Stimulated activated memory B cell treated with anti-CD40 and anti-IgM and Interleukin-4, amounts not matched to agents 10 μg/mL and 1 μg/mL and 100 μg/mL, for 72 hours (primary cell): ENCODE measurements at regions not wholly inside any gene's neighbourhood (a gene's known extent, or its start where the extent isn't known, plus 50 kb on each side); places are given as distances from the start of the nearest gene placed in this dataset.

Source experiments
- ATAC-seq: fragments of 150-1000 bp; cut with Tn5 transposase; 2 replicates; pipeline ENCODE4 v1.10.0; 2021
- H3K27ac Mint-ChIP-seq: one replicate; pipeline ENCODE4 v1.8.0; 2022; ENCODE audit warnings: mild to moderate bottlenecking, mixed read lengths
- H3K27me3 Mint-ChIP-seq: one replicate; pipeline ENCODE4 v1.8.0; 2022; ENCODE audit warnings: mixed read lengths
- H3K36me3 Mint-ChIP-seq: one replicate; pipeline ENCODE4 v1.8.0; 2022; ENCODE audit warnings: mixed read lengths
- H3K4me1 Mint-ChIP-seq: one replicate; pipeline ENCODE4 v1.8.0; 2022; ENCODE audit warnings: mixed read lengths
- H3K4me3 Mint-ChIP-seq: one replicate; pipeline ENCODE4 v1.8.0; 2022; ENCODE audit warnings: mild to moderate bottlenecking, moderate library complexity, mixed read lengths
- H3K9me3 Mint-ChIP-seq: one replicate; pipeline ENCODE4 v1.8.0; 2022; ENCODE audit warnings: mixed read lengths

DNA sequence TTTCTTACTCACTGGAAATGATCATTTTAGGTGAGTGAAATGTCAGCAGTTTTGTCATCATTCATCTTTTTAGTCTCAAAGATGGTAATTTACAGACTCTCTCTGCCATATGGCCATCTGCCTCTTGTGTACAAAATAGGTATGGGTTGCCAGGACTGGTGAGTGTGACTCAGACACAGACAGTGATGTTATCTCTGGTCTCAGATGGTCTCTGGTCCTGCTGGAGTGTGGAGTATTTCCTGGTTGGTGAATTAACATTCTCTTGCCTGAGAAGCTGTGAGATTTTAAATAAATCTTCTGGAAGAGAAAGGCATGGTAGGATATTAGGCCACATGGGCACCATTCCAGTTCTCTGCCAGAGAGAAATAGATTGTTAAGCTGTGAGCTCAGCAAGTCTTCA is 207.0 kb downstream of the ATP23 start:
- H3K27me3 Mint-ChIP-seq: peaks cover 22% of the 10 kb centered on the region
- H3K9me3 Mint-ChIP-seq: peaks cover 17% of the 10 kb centered on the region
- H3K4me1 Mint-ChIP-seq: no peaks in the 10 kb centered on the region
- no peak overlapping the region for H3K27ac Mint-ChIP-seq
- ATAC-seq: no peak
- H3K4me3 Mint-ChIP-seq: no peak overlapping the region
- no peaks in the 10 kb centered on the region for H3K36me3 Mint-ChIP-seq

DNA sequence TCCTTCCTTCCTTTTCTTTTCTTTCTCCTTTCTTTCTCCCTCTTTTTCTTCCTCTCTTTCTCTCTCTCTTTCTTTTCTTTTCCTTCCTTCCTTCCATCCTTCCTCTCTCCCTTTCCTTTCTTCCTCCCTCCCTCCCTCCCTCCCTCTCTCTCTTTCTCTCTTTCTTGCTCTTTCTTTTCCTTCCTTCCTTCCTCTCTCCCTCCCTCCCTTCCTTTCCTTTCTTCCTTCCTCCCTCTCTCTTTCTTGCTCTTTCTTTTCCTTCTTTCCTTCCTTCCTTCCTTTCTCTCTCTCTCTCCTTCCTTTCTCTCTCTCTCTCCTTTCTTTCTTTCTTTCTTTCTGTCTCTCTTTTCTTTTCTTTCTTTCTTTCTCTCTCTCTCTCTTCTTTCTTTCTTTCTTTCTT is 207.6 kb downstream of the ATP23 start:
- peaks cover 24% of the 10 kb centered on the region for H3K27me3 Mint-ChIP-seq
- H3K4me1 Mint-ChIP-seq: no peaks in the 10 kb centered on the region
- peaks cover 17% of the 10 kb centered on the region for H3K9me3 Mint-ChIP-seq
- H3K36me3 Mint-ChIP-seq: no peaks in the 10 kb centered on the region
- ATAC-seq: no peak
- H3K4me3 Mint-ChIP-seq: no peak overlapping the region
- H3K27ac Mint-ChIP-seq: no peak overlapping the region

DNA sequence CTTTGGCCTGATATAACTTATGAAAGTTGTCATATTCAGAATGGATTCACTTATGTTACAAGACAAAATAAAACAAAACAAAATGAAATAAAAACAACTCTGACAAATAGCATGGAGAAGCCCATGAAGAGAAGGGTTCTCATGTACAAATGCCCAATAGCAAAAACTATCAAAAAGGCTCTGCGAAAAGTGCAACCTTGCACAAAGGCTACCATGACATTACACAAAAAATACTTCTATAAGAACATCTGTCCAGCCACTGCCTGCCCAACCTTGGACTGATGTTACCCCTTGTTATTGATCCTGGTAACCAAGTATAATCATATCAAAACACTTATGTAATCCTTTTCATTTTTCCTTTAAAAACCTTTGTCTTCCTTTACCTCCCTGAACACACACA is 213.0 kb downstream of the ATP23 start:
- Mint-ChIP-seq H3K27me3 (peaks cover 15% of the 10 kb centered on the region), H3K36me3 (no peaks in the 10 kb centered on the region), H3K4me3 (no peak overlapping the region), H3K27ac (no peak overlapping the region), H3K4me1 (no peaks in the 10 kb centered on the region), H3K9me3 (no peaks in the 10 kb centered on the region)
- no peak for ATAC-seq

DNA sequence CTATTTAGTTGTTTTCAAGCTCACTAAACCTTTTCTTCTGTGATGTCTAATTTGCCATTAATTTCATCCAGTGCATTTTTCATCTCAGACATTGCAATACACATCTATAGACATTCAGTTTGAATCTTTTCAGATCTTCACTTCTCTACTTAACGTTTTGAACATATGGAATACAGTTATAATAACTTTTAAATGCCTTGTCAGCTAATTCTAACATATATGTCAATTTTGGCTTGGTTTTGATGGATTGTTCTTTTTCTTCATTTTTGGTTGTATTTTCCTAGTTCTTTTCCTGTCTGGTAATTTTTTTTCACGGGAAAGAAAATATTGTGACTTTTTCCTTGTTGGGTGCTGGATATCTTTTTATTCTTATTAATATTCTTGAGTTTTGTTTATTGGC is 215.3 kb downstream of the ATP23 start:
- H3K9me3 Mint-ChIP-seq: no peaks in the 10 kb centered on the region
- no peak overlapping the region for H3K4me3 Mint-ChIP-seq
- H3K27ac Mint-ChIP-seq: no peak overlapping the region
- no peaks in the 10 kb centered on the region for H3K36me3 Mint-ChIP-seq
- peaks cover 12% of the 10 kb centered on the region for H3K27me3 Mint-ChIP-seq
- ATAC-seq: no peak
- no peaks in the 10 kb centered on the region for H3K4me1 Mint-ChIP-seq

DNA sequence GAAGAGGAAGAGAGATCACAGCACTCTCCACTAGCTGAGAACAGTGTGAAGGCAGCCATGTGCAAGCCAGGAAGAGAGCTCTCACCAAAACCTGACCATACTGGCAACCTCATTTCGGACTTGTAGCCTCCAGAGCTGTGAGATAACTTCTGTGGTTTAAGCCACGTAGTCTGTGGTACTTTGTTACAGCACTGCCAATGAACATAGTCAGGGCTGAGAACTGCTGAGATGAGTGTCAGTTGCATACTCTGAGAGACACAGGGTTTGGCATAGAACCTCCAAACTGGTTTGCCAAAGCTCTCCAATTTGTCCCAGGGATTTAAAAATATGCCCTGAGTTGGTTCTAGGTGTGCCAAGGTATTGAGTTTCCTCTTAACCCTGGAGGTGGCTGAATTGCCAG is 218.6 kb downstream of the ATP23 start:
- H3K27ac Mint-ChIP-seq: no peak overlapping the region

DNA sequence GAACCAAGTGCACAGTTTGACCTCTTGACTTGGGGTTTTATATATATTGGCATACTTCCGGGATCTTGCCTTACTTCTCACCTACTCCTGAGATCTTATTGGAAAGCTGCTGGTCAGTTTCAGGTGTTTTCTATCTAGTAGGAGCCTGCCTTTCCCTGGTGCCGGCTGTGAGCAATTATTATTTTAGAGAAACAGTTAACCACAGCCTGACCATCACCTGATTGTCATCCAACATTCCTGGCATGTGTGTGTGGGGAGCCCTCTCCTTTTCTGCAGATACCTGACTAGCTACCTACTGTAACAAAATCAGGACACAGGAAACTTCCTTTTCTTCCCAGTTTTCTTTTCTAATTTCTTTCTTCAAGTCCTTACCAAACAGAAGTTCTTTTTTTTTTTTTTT is 220.4 kb downstream of the ATP23 start:
- no peaks in the 10 kb centered on the region for H3K27me3 Mint-ChIP-seq
- H3K4me3 Mint-ChIP-seq: no peak overlapping the region
- no peaks in the 10 kb centered on the region for H3K36me3 Mint-ChIP-seq

More for the DNA sequence above, 218.6 kb downstream of the ATP23 start:
- Mint-ChIP-seq H3K27me3 (peaks cover under 1% of the 10 kb centered on the region), H3K36me3 (no peaks in the 10 kb centered on the region), H3K4me3 (no peak overlapping the region), H3K9me3 (no peaks in the 10 kb centered on the region), H3K4me1 (no peaks in the 10 kb centered on the region)
- ATAC-seq: no peak

DNA sequence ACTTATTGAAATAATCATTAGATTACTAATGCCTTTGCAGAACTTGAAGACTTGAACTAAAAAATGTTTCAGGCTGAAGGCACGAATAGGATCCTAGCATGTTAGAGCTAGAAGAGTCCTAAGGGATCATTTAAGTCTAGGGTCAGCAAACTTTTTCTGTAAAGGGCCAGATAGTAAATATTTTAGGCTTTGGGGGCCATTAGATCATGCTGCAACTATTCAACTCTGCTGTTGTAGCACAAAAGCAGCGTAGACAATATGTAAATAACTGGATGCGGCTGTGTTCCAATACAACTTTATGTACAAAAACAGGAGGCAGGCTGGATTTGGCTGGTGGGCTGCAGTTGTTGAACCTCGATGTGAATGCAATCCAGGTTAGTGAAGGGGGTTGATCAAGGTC is 221.7 kb downstream of the ATP23 start:
- Mint-ChIP-seq H3K4me1 (no peaks in the 10 kb centered on the region), H3K9me3 (no peaks in the 10 kb centered on the region), H3K36me3 (no peaks in the 10 kb centered on the region), H3K27me3 (no peaks in the 10 kb centered on the region), H3K4me3 (no peak overlapping the region), H3K27ac (no peak overlapping the region)
- ATAC-seq: no peak

More for the DNA sequence above, 220.4 kb downstream of the ATP23 start:
- no peak for ATAC-seq
- no peaks in the 10 kb centered on the region for H3K9me3 Mint-ChIP-seq
- H3K27ac Mint-ChIP-seq: no peak overlapping the region
- no peaks in the 10 kb centered on the region for H3K4me1 Mint-ChIP-seq

DNA sequence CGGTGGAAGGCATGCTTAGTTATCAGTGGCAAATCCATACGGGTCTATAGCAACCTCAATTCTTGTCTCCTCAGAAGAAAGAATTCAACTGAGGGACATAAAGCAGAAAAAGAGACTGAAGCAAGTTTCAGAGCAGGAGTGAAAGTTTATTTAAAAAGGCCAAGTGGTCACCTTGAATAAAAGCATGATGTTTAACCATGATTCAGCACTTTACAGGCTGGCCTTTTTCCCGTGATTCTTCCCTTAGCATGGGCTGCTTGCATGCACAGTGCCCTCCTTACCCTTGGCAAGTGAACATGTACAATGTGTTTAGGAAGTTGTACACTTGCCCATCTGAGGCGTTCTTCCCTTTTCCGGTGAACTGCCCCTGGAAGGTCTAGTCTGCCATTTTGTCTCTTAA is 225.3 kb downstream of the ATP23 start:
- H3K4me1 Mint-ChIP-seq: no peaks in the 10 kb centered on the region
- no peaks in the 10 kb centered on the region for H3K27me3 Mint-ChIP-seq
- H3K27ac Mint-ChIP-seq: no peak overlapping the region
- H3K36me3 Mint-ChIP-seq: no peaks in the 10 kb centered on the region
- H3K9me3 Mint-ChIP-seq: no peaks in the 10 kb centered on the region
- ATAC-seq: no peak
- no peak overlapping the region for H3K4me3 Mint-ChIP-seq

DNA sequence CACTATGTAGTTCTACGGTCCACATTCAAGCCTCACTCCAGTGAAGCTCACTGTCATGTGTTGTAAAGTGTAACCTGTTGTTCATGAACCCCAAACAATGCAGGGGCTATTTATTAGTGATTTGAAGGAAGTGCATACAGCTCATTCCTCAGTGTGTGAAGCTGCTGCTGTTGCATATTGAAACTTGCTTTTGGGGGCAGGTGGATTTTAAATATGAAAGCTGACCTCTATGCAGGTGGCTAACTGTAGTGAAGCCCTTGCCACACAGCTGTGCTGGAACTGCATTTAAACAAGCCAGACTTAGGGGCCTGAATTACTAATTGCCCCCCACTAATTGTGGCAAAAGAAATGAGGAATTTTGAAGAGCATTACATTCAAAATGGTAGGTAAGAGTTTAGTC is 226.3 kb downstream of the ATP23 start:
- H3K9me3 Mint-ChIP-seq: no peaks in the 10 kb centered on the region
- ATAC-seq: no peak
- no peaks in the 10 kb centered on the region for H3K4me1 Mint-ChIP-seq
- no peaks in the 10 kb centered on the region for H3K27me3 Mint-ChIP-seq
- no peak overlapping the region for H3K4me3 Mint-ChIP-seq
- no peaks in the 10 kb centered on the region for H3K36me3 Mint-ChIP-seq
- no peak overlapping the region for H3K27ac Mint-ChIP-seq

DNA sequence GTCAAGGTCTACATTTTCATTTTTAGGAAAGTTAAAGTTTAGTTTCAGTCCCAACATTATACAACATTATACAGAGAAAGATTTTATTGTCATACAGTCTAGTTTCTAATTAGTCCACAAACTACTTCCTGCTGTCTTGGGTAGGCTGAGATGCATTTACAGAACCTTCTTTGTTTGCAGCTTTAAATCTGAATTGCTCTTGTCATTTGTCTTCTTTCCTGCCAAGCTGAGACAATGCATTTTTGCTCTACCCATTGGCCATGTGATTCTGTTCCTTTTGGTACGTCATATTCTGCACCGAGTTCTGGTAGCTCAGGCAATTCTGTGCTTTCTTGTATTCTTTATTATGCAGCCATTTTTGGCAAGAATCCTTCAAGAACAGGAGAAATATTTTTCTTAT is 228.5 kb downstream of the ATP23 start:
- Mint-ChIP-seq H3K4me1 (no peaks in the 10 kb centered on the region), H3K27ac (no peak overlapping the region), H3K36me3 (no peaks in the 10 kb centered on the region), H3K4me3 (no peak overlapping the region), H3K27me3 (peaks cover 9% of the 10 kb centered on the region), H3K9me3 (no peaks in the 10 kb centered on the region)
- ATAC-seq: no peak

DNA sequence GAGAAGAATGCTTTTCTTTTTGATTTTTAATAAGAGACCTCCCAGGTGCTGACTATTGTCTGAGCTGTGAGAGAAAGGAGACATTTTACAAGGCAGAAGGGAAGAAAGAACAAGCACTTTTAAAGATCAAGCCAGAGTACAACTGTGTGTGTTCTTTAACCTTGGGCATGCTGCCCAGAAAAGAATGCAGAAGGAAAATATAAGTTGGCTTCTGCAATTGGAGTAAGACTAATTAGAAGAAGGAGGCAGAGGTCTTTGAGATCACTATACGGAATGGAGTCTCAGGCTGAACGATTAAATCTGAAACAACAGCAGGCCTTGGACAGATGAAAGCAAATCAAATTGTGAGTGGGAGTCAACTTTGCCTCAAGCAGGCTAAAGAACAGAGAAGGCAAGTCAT is 230.5 kb downstream of the ATP23 start:
- Mint-ChIP-seq H3K4me1 (no peaks in the 10 kb centered on the region), H3K27ac (no peak overlapping the region), H3K9me3 (no peaks in the 10 kb centered on the region), H3K36me3 (no peaks in the 10 kb centered on the region), H3K27me3 (peaks cover 15% of the 10 kb centered on the region), H3K4me3 (no peak overlapping the region)
- ATAC-seq: no peak

DNA sequence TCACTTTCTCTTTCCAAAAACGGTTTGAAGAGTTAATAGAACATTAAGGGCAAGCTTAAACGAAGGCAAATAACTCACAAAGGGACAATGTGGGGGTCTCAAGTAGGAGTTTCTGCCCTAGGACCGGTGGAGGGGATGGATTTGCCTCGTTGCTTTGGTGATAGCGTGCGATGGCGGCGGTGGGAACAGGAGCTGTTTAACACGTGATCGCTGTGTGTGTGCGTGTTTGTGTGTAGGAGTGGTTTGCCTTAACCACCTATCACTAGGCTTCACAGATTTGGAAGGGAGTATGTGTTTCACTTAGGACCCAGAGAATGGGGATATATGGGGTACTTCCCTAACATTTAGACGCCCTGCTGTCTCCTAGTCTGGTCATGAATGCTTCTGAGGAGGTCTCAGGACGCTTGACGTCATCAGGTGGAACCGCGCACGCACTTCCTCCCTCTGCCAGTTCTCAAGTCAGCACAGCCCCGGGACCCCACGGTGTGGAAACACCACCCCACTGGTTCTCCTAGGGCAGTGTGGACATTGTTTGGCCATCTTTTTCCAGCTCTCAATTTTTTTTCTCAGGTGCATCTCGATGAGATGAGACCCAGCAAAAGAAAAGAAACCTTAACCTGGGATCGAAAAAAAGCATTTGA is 231.2 kb downstream of the ATP23 start:
- H3K4me1 Mint-ChIP-seq: peaks cover 5% of the 10 kb centered on the region
- H3K27me3 Mint-ChIP-seq: peaks cover 21% of the 10 kb centered on the region
- no peak overlapping the region for H3K27ac Mint-ChIP-seq
- ATAC-seq: no peak
- H3K4me3 Mint-ChIP-seq: no peak overlapping the region
- H3K9me3 Mint-ChIP-seq: no peaks in the 10 kb centered on the region
- no peaks in the 10 kb centered on the region for H3K36me3 Mint-ChIP-seq

DNA sequence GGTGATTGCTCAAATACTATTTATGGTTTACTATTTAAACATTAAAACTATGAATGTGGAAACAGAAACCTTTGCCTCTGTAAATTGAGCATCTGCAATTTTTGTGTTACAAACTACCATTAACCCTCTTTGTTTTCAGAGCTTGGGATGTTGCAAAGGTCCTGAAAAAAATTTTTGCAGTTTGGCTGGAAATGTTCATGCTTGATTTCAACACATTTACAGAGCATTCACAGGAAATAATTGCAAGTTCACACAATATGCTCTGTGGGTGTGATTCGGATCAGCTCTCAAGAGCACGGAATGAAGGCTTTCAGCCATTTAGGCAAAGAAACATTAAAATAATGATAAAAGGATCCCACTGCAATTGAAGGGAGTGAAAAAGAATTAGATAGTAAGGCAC is 232.9 kb downstream of the ATP23 start:
- ATAC-seq: no peak
- H3K36me3 Mint-ChIP-seq: no peaks in the 10 kb centered on the region
- peaks cover 5% of the 10 kb centered on the region for H3K4me1 Mint-ChIP-seq

DNA sequence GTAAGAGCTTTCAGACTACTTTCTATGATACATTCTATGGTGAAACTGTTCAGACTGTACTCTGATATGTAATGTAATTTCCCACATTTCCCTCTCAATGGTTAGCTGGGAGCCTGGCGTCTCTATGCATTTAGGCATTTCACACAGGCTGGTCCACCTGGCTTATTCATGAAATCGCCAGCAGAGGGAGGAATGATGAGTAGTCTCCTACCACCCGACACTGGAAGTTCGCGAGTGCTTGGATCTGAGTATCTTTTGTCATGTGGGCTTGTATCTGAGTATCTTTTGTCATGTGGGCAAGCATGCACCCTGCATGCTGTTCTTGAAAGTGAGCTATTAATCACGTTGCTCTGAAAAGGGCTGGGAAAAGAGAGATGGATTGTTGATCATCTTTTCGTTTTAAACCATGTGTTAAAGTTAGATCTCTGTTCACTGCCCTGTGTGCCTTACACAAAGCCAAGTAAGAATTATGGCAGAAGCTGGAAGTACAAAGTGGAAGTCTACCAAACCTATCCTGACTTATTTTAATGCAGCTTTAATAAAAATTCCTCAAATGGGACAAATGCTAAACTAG is 235.0 kb downstream of the ATP23 start:
- H3K36me3 Mint-ChIP-seq: no peaks in the 10 kb centered on the region
- peaks cover 5% of the 10 kb centered on the region for H3K4me1 Mint-ChIP-seq
- ATAC-seq: no peak
- no peaks in the 10 kb centered on the region for H3K9me3 Mint-ChIP-seq
- H3K27me3 Mint-ChIP-seq: peaks cover 24% of the 10 kb centered on the region
- no peak overlapping the region for H3K27ac Mint-ChIP-seq
- no peak overlapping the region for H3K4me3 Mint-ChIP-seq

More for the DNA sequence above, 232.9 kb downstream of the ATP23 start:
- no peaks in the 10 kb centered on the region for H3K9me3 Mint-ChIP-seq
- peaks cover 24% of the 10 kb centered on the region for H3K27me3 Mint-ChIP-seq
- no peak overlapping the region for H3K4me3 Mint-ChIP-seq
- H3K27ac Mint-ChIP-seq: no peak overlapping the region

DNA sequence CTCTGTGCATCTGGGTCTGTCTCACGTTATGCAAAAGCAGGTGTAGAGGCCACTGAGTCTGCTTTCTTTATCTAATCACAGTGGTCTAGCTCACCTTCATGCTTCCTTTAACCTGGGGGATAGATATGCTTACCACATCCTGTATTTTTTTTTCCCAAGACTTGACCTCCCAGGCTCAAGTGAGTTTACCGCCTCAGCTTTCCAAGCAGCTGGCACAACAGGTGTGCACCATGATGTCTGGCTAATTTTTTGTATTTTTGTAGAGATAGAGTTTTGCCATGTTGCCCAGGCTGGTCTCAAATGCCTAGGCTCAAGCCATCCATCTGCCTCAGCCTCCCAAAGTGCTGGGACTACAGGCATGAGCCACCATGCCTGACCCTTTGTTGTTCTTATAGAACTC is 236.0 kb downstream of the ATP23 start:
- Mint-ChIP-seq H3K4me1 (peaks cover 5% of the 10 kb centered on the region), H3K27me3 (peaks cover 24% of the 10 kb centered on the region), H3K27ac (no peak overlapping the region), H3K9me3 (no peaks in the 10 kb centered on the region), H3K36me3 (no peaks in the 10 kb centered on the region), H3K4me3 (no peak overlapping the region)
- ATAC-seq: no peak

DNA sequence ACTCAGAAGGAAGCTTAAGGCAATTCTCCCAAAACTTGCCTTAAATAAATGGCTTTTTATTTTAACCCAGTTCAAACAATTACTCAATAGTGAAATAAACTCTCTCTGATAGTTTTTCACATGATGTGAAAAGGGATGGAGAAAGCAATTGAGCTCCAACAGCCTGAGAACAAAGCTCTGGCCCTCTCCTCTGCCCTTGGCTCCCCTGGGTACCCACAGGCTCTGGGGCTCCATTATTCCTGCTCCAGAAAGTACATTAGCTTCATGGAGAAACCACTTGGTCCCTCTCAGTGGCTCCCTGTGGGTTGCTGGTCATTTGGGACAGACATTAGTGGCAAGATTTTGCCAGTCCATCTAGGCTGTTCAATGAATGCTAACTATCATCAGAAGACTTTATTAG is 242.8 kb downstream of the ATP23 start:
- no peak overlapping the region for H3K27ac Mint-ChIP-seq
- H3K9me3 Mint-ChIP-seq: peaks cover 12% of the 10 kb centered on the region
- no peaks in the 10 kb centered on the region for H3K36me3 Mint-ChIP-seq
- no peak for ATAC-seq
- H3K27me3 Mint-ChIP-seq: no peaks in the 10 kb centered on the region
- no peak overlapping the region for H3K4me3 Mint-ChIP-seq
- no peaks in the 10 kb centered on the region for H3K4me1 Mint-ChIP-seq
